HUES64 (cell line): ENCODE measurements at regions not wholly inside any gene's neighbourhood (a gene's known extent, or its start where the extent isn't known, plus 50 kb on each side); places are given as distances from the start of the nearest gene placed in this dataset.

Experiments
- H3K27ac ChIP-seq: 2 replicates; pipeline ENCODE4 v1.7.0; 2013; ENCODE audit warnings: low read depth, low read length, inconsistent platforms
- H3K27me3 ChIP-seq: 2 replicates; pipeline ENCODE4 v1.6.1; 2013; ENCODE audit warnings: mild to moderate bottlenecking, low read length; ENCODE audit not compliant: insufficient read depth
- H3K36me3 ChIP-seq: 2 replicates; pipeline ENCODE4 v1.6.1; 2013; ENCODE audit warnings: mild to moderate bottlenecking, low read length; ENCODE audit not compliant: insufficient read depth
- H3K4me1 ChIP-seq: 2 replicates; pipeline ENCODE4 v1.6.1; 2013; ENCODE audit warnings: mild to moderate bottlenecking, low read length, moderate library complexity; ENCODE audit not compliant: insufficient read depth
- H3K4me3 ChIP-seq: 2 replicates; pipeline ENCODE4 v1.5.1; 2013; ENCODE audit warnings: mild to moderate bottlenecking, low read length, moderate library complexity
- H3K9ac ChIP-seq: 2 replicates; pipeline ENCODE4 v1.6.1; 2013; ENCODE audit warnings: mild to moderate bottlenecking, low read depth, low read length
- H3K9me3 ChIP-seq: 2 replicates; pipeline ENCODE4 v1.6.1; 2013; ENCODE audit warnings: low read depth, low read length; ENCODE audit not compliant: insufficient read depth
- WGBS: fragments of 150-250, 120-280 bp; methylation state at CpG from one replicate; pipeline ENCODE4 v1.1.7; 2013; ENCODE audit warnings: missing lambda C conversion rate; 5-methylcytosine and 5-hydroxymethylcytosine counted together

- WGBS: 81% methylated on average over 4 of the region's 4 CpGs
Observed at GRCh38 chr3:107428051-107428858, 51.0 kb downstream of the CCDC54 start.

DNA sequence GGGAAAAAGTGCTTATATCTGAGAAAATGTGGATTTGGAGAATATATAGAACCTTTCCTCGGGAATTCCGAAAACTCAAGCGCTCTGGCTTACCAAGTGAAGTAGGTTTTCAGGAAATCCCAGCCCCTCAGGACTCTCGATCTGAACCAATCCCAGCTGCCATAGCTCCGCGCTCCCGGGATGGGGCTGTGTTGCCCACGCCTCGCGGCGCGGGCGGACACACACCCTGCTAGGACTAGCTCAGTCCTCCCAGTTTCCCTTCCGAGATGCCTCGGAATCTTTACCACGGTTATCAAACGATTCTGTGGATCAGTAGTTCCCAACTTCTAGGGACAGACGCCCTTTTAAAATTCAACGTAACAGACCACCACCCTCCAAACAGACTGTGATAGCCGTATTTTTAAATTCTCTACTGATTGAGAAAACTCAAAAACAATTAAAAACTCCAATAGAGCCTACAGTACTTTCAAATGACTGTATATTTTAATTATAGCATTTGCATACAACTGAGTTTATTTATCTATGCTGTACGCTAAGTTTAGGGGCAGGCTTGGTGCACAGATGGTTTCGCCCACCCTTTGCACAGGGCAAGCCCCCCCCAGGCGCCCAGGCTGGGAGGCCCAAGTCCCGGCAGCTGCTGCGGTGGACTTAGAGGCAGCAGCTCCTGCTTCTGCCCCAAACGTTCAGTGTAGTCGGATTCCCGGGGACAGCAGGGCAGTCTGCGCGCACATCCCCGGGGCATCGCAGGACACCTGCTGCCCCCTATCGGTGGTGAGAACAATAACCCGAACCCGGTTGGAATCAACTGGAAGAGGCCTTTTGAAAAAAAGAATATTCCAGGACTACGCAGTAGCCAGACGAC lies 52.3 kb downstream of the CCDC54 start:
- peaks cover 9% of the 10 kb centered on the region; the same call in 1 of the 2 replicates for H3K4me1 ChIP-seq
- peaks cover 40% of the 10 kb centered on the region for H3K27me3 ChIP-seq
- no peaks in the 10 kb centered on the region for H3K9me3 ChIP-seq
- peak overlapping the region; percentile 52 for H3K9ac ChIP-seq
- no peaks in the 10 kb centered on the region for H3K36me3 ChIP-seq
- peak overlapping the region; percentile 67 for H3K4me3 ChIP-seq
- no peak overlapping the region for H3K27ac ChIP-seq
- WGBS: 3% methylated on average over 37 of the region's 37 CpGs

More at GRCh38 chr3:107428051-107428858, 51.0 kb downstream of the CCDC54 start:
- no peak overlapping the region for H3K9ac ChIP-seq
- H3K27ac ChIP-seq: no peak overlapping the region
- peaks cover 9% of the 10 kb centered on the region; the same call in 1 of the 2 replicates for H3K4me1 ChIP-seq
- no peaks in the 10 kb centered on the region for H3K36me3 ChIP-seq
- peaks cover 40% of the 10 kb centered on the region for H3K27me3 ChIP-seq
- no peak overlapping the region for H3K4me3 ChIP-seq
- no peaks in the 10 kb centered on the region for H3K9me3 ChIP-seq

DNA sequence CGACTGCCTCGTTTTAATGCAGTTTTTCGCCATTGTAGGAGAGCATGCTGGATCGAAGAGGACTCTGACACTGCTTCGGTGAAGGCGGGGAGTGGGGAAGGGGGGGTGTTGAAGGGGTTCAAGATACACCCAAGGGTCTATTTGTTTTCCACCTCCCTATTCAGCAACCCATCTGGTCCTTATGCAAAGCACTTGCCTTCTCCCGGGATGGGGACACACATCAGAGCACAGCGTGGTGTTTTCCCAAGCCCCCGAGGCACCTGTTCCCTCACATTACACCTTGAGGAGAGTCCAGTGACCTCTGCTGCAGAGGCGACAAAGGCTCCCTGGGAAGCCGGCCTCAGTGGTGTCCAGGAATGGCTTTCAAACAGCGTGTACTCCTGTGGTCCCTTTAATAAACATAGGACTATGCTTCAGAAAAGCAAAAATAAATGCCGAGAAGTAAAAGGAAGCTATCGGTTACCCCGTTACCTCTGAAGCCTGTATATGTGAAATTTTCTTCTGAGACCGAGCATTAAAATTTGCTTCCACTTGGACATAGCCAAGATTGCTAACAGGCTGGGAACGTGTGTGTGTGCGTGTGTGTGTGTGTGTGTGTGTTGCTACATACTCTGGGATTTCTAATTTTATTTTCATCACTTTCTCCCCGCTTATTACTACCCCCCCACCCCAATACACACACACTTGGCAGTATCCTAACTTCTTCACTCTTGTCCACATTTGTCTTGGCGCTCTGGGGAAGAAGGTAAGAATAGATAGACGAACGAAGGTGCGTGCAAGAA lies 53.2 kb downstream of the CCDC54 start:
- Histone ChIP-seq H3K4me1 (peaks cover 9% of the 10 kb centered on the region; the same call in 1 of the 2 replicates), H3K4me3 (peak overlapping the region; percentile 67), H3K9ac (peak overlapping the region; percentile 81), H3K27ac (no peak overlapping the region), H3K9me3 (no peaks in the 10 kb centered on the region), H3K27me3 (peaks cover 40% of the 10 kb centered on the region), H3K36me3 (no peaks in the 10 kb centered on the region)
- WGBS: 23% methylated on average over 22 of the region's 23 CpGs

- Histone ChIP-seq H3K4me3 (peak overlapping the region; percentile 67), H3K9ac (peak overlapping the region; percentile 81), H3K4me1 (peaks cover 9% of the 10 kb centered on the region; the same call in 1 of the 2 replicates), H3K27me3 (peaks cover 40% of the 10 kb centered on the region), H3K27ac (no peak overlapping the region), H3K36me3 (no peaks in the 10 kb centered on the region), H3K9me3 (no peaks in the 10 kb centered on the region)
- WGBS: 2% methylated on average over 16 of the region's 16 CpGs
Observed at GRCh38 chr3:107430996-107431245, 53.7 kb downstream of the CCDC54 start.

GRCh38 chr3:107431246-107432012 lies 54.2 kb downstream of the CCDC54 start:
- H3K27me3 ChIP-seq: peaks cover 40% of the 10 kb centered on the region
- under 1% methylated on average over 82 of the region's 83 CpGs for WGBS
- H3K36me3 ChIP-seq: no peaks in the 10 kb centered on the region
- H3K9ac ChIP-seq: peak overlapping the region; percentile 81
- H3K27ac ChIP-seq: peak overlapping the region; percentile 87
- no peaks in the 10 kb centered on the region for H3K9me3 ChIP-seq
- peak overlapping the region; percentile 67 for H3K4me3 ChIP-seq
- H3K4me1 ChIP-seq: peaks cover 9% of the 10 kb centered on the region; the same call in 1 of the 2 replicates

DNA sequence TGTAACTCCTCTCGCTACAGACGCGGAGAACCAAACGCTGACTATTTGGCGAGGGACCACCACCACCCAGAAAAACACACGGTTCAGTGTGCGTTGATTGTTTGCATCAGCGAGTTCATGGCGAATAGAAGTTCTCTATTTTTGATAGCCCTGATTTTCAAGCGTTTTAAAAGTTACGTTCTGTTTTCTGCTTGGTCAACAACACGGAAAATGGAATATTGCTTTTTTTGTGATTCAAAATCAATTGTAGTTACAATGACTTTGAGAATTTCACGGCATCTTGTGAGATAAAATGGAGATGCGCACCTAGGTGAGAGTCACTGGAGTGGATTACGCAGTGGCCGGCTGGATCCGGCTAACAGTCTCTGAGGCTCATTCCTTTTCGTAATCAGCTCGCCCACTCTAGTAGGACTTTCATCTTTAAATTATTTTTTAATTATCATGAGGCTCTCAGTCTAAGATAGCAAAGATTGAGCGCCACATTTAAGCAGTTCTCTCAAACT lies 54.8 kb downstream of the CCDC54 start:
- peak overlapping the region; percentile 87 for H3K27ac ChIP-seq
- H3K4me3 ChIP-seq: peak overlapping the region; percentile 67
- no peaks in the 10 kb centered on the region for H3K9me3 ChIP-seq
- H3K27me3 ChIP-seq: peaks cover 40% of the 10 kb centered on the region
- peak overlapping the region; percentile 81 for H3K9ac ChIP-seq
- H3K36me3 ChIP-seq: no peaks in the 10 kb centered on the region
- 17% methylated on average over 20 of the region's 20 CpGs for WGBS
- peaks cover 9% of the 10 kb centered on the region; the same call in 1 of the 2 replicates for H3K4me1 ChIP-seq

GRCh38 chr3:107432646-107433045 lies 55.4 kb downstream of the CCDC54 start:
- H3K36me3 ChIP-seq: no peaks in the 10 kb centered on the region
- no peaks in the 10 kb centered on the region for H3K9me3 ChIP-seq
- H3K4me1 ChIP-seq: peaks cover 9% of the 10 kb centered on the region; the same call in 1 of the 2 replicates
- H3K27me3 ChIP-seq: peaks cover 40% of the 10 kb centered on the region
- 90% methylated on average over 2 of the region's 8 CpGs for WGBS
- H3K9ac ChIP-seq: no peak overlapping the region
- no peak overlapping the region for H3K27ac ChIP-seq
- H3K4me3 ChIP-seq: peak overlapping the region; percentile 67

DNA sequence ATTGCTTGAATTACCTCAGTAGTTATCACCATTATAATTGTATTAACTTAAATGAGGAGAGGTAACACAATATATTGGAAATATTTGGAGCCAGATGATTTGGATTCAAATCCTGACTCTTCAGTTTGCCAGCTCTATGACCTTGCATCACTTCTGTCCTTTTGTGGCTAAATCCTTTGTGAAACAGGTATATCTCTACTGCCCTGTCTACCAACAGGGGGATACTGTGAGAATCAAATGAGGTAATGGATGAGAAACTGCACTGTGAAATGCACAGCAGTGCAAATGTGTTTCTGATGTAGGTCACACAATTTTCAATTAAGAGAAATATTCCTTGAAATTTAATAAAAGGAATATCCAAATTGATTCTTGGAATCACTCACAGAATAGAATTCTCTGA lies 58.8 kb downstream of the CCDC54 start:
- no peaks in the 10 kb centered on the region for H3K4me1 ChIP-seq
- H3K9ac ChIP-seq: no peak overlapping the region
- H3K4me3 ChIP-seq: no peak overlapping the region
- peaks cover 13% of the 10 kb centered on the region for H3K27me3 ChIP-seq
- H3K36me3 ChIP-seq: no peaks in the 10 kb centered on the region
- no peak overlapping the region for H3K27ac ChIP-seq
- H3K9me3 ChIP-seq: no peaks in the 10 kb centered on the region

- WGBS: 89% methylated on average over 3 of the region's 3 CpGs
- H3K4me3 ChIP-seq: no peak overlapping the region
- no peak overlapping the region for H3K27ac ChIP-seq
- no peak overlapping the region for H3K9ac ChIP-seq
- no peaks in the 10 kb centered on the region for H3K27me3 ChIP-seq
- no peaks in the 10 kb centered on the region for H3K36me3 ChIP-seq
- no peaks in the 10 kb centered on the region for H3K9me3 ChIP-seq
- H3K4me1 ChIP-seq: peaks cover 9% of the 10 kb centered on the region
Observed at GRCh38 chr3:107438671-107439070, 61.4 kb downstream of the CCDC54 start.

GRCh38 chr3:107441617-107442016 lies 64.4 kb downstream of the CCDC54 start:
- no peak overlapping the region for H3K9ac ChIP-seq
- peaks cover 9% of the 10 kb centered on the region for H3K4me1 ChIP-seq
- no peak overlapping the region for H3K27ac ChIP-seq
- no peaks in the 10 kb centered on the region for H3K9me3 ChIP-seq
- no peak overlapping the region for H3K4me3 ChIP-seq
- no peaks in the 10 kb centered on the region for H3K27me3 ChIP-seq
- no peaks in the 10 kb centered on the region for H3K36me3 ChIP-seq
- WGBS: 36% methylated on average over 6 of the region's 6 CpGs
